SH-SY5Y (cell line): ENCODE measurements at regions not wholly inside any gene's neighbourhood (a gene's known extent, or its start where the extent isn't known, plus 50 kb on each side); places are given as distances from the start of the nearest gene placed in this dataset.

Experiments used
- GATA2 ChIP-seq: IDR thresholded peaks from 2 replicates; pipeline ENCODE4 v1.6.1; 2011; ENCODE audit warnings: mild to moderate bottlenecking, low read depth, low read length
- GATA3 ChIP-seq: IDR thresholded peaks from 2 replicates; pipeline ENCODE4 v1.6.1; 2011; ENCODE audit warnings: low read depth, mild to moderate bottlenecking, low read length, moderate library complexity

GRCh38 chr10:64977915-64978314, 1456.7 kb downstream of the REEP3 start:
- no peak for TF ChIP-seq GATA3
- no peak for TF ChIP-seq GATA2

- TF ChIP-seq GATA3: no peak
These were observed 1475.7 kb downstream of the REEP3 start for GRCh38 chr10:64996886-64997285.

- no peak for TF ChIP-seq GATA2
- TF ChIP-seq GATA3: no peak
These were observed 1489.6 kb downstream of the REEP3 start for GRCh38 chr10:65010845-65011244.

GRCh38 chr10:65017523-65017922, 1496.3 kb downstream of the REEP3 start:
- TF ChIP-seq GATA3 (no peak), GATA2 (no peak)

- TF ChIP-seq GATA2 (no peak), GATA3 (no peak)
These were observed 1503.7 kb downstream of the REEP3 start for GRCh38 chr10:65024886-65025285.

- TF ChIP-seq GATA2 (no peak), GATA3 (no peak)
These were observed 1509.1 kb downstream of the REEP3 start for GRCh38 chr10:65030263-65030662.

GRCh38 chr10:65032867-65033769, 1511.9 kb downstream of the REEP3 start:
- TF ChIP-seq GATA3 (no peak), GATA2 (no peak)

GRCh38 chr10:65033957-65034356, 1512.8 kb downstream of the REEP3 start:
- TF ChIP-seq GATA2: no peak
- TF ChIP-seq GATA3: no peak

GRCh38 chr10:65040796-65041195, 1519.6 kb downstream of the REEP3 start:
- TF ChIP-seq GATA2 (no peak), GATA3 (no peak)

- TF ChIP-seq GATA3 (no peak), GATA2 (no peak)
These were observed 1520.1 kb downstream of the REEP3 start for GRCh38 chr10:65041307-65041706.

- TF ChIP-seq GATA3 (no peak), GATA2 (no peak)
These were observed 1521.3 kb downstream of the REEP3 start for GRCh38 chr10:65042496-65042895.

- TF ChIP-seq GATA3: no peak
- no peak for TF ChIP-seq GATA2
These were observed 1525.6 kb downstream of the REEP3 start for GRCh38 chr10:65046831-65047230.

- TF ChIP-seq GATA2: no peak
- TF ChIP-seq GATA3: no peak
These were observed 1544.1 kb downstream of the REEP3 start for GRCh38 chr10:65065278-65065677.

GRCh38 chr10:65083222-65083621, 1562.0 kb downstream of the REEP3 start:
- no peak for TF ChIP-seq GATA2

GRCh38 chr10:65090991-65091390, 1569.8 kb downstream of the REEP3 start:
- TF ChIP-seq GATA3 (no peak), GATA2 (no peak)
